Astrocyte of the cerebellum (primary cell): ENCODE measurements at regions not wholly inside any gene's neighbourhood (a gene's known extent, or its start where the extent isn't known, plus 50 kb on each side); places are given as distances from the start of the nearest gene placed in this dataset.

ENCODE experiments used
- DNase-seq: peaks from one replicate; pipeline ENCODE4 v3.0.0-alpha.2; 2011; ENCODE audit warnings: low read depth
- H3K4me3 ChIP-seq: 2 replicates; pipeline ENCODE4 v1.5.1; 2011; ENCODE audit warnings: mild to moderate bottlenecking, low read depth, low read length, moderate library complexity
- in situ Hi-C: cut with HindIII; loops from 2 replicates; pipeline ENCODE4 v1.10.0; 2017; ENCODE audit warnings: low sequenced_read_pairs
- TF ChIP-seq, protein P1 (sequence below): IDR thresholded peaks from 2 replicates; pipeline ENCODE4 v1.5.1; 2012; ENCODE audit warnings: low read length, low read depth, moderate library complexity, mild to moderate bottlenecking; ENCODE audit errors: missing control alignments

DNA sequence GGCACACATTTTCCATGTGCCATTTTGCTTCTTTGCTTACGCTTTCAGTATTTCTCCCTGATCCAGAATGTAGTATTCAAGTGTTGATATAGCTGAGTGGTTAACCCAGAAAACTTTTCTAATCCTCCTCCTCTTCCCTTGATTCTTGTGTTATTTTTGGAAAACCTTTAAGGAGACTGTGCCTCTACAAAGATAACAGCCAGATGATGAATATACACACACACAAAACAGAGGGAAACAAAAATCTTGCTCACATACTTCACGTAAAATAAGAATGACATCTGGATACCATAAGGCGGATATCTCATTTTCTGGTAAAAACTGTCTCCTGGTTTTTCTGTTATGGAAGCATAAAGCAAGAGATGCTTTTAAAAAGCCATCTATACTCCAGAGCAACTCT is 295.8 kb upstream of the THBS1 start:
- no peak for DNase-seq
- H3K4me3 ChIP-seq: no peak overlapping the region
- TF ChIP-seq, protein P1, sequence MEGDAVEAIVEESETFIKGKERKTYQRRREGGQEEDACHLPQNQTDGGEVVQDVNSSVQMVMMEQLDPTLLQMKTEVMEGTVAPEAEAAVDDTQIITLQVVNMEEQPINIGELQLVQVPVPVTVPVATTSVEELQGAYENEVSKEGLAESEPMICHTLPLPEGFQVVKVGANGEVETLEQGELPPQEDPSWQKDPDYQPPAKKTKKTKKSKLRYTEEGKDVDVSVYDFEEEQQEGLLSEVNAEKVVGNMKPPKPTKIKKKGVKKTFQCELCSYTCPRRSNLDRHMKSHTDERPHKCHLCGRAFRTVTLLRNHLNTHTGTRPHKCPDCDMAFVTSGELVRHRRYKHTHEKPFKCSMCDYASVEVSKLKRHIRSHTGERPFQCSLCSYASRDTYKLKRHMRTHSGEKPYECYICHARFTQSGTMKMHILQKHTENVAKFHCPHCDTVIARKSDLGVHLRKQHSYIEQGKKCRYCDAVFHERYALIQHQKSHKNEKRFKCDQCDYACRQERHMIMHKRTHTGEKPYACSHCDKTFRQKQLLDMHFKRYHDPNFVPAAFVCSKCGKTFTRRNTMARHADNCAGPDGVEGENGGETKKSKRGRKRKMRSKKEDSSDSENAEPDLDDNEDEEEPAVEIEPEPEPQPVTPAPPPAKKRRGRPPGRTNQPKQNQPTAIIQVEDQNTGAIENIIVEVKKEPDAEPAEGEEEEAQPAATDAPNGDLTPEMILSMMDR: no peak
- in situ Hi-C loops: no loop called here

DNA sequence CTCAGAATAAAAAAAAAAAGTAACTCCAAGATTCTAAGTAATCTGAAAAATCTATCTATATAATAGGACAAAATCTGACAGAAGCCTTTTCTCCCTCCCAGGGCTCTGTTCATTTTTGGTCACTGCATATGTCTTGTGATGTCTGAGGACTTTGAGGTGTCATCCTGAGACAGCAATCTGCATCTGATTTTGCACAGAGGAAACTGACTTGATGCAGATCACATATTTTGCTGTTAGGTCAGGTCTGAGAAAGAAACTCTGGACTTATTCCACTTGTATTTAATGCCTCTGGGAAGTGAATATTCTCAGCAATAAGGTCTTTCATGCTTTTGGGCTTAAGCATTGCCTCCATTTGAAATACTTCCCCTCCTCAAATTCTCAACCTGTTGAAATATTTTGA is 295.2 kb upstream of the THBS1 start:
- no peak overlapping the region for H3K4me3 ChIP-seq
- no peak for DNase-seq
- in situ Hi-C loops: no loop called here
- TF ChIP-seq, protein P1: no peak

DNA sequence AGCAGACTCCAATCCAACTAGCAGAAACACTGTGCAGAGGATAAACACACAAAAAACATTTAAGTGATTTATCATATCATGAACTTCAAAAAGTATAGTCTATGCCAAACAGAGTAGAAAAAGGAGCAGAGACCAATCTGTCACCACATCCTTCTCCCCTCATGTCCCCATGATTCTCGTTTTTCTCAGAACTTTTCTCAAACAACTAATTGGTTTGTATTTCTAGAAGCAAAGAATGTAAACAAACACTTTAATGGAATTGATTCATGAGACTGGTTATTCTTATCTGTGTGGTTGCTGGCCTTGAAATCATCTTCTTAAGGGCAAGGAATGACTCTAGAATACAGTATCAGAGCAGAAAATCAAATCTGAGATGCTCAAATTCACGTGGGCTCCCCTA is 294.2 kb upstream of the THBS1 start:
- TF ChIP-seq, protein P1: no peak
- DNase-seq: no peak
- no peak overlapping the region for H3K4me3 ChIP-seq
- in situ Hi-C loops: no loop called here

DNA sequence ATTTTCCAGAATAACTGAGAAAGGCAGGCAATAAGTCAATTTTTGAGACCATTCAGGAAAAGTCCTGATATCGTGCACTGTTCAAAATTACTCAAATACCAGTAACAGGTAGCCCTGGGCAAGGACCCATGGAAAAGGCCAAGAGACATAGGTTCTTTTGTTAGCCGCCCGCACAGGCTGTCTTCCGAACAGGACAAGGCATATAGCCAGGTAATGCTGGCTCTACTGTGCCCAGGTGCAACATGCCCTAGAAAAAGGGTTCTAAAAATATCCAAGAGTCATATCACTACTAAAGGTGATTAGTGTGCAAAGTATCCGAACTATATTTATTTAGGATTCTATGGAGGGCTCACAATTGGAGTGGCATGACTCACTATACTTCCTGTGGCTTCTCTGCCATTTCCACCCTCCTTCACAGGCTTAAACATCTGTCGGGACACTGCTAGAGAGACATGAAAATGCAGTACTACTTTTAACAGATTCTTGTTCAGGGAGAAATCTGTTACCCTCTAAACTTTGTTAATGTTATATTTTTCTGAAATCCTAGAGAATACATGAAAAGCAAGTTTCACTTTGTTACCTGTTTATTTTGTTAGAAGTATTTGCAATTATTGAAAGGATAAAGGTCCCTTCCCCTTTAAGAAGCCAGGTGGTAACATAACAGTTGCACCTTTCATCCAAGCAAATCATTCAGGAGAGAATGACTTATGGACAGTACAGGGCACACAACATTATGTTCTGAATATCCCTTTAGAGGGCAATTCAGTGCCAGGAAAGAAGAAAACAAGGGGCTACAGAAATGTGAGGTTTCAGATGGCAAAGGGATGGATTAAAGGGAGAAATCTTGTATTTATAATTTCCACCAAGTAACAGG is 293.3 kb upstream of the THBS1 start:
- DNase-seq: no peak

DNA sequence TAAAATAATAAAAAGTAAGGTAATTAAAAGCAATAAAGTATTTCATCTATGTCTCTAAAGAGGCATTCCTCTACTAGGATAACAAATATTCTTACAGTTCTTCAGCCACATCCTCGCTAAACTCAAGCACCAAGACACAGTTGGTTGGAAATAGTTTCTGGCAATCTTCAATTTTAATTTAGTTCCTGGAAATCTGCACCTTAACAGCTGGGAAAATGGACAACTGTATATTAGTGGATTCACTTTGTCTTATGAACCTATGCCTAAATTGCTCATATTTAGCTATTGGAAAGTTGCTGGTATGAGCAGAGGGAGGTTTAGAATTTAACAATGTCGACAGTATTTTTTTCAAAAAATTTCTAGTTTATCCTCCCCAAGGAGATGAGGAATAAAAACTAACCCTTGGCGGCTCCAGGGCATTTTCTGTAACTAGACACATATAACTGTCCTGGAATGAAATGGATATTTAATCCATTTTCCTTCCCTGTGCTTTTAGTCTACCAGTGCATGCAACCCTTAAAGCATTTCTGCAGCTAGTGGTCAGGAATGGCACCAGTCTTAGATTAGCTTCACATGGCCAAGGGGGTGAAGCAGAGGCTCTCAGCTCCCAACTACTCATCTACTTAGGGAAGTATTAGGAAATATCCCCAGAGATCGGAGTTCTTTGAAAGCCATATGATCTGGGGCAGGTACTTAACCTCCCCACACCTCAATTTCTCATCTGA is 290.0 kb upstream of the THBS1 start:
- DNase-seq: no peak
- TF ChIP-seq, protein P1: no peak
- H3K4me3 ChIP-seq: no peak overlapping the region
- in situ Hi-C loops: no loop called here

More for the DNA sequence above, 293.3 kb upstream of the THBS1 start:
- no peak overlapping the region for H3K4me3 ChIP-seq
- TF ChIP-seq, protein P1: no peak
- in situ Hi-C loops: no loop called here

DNA sequence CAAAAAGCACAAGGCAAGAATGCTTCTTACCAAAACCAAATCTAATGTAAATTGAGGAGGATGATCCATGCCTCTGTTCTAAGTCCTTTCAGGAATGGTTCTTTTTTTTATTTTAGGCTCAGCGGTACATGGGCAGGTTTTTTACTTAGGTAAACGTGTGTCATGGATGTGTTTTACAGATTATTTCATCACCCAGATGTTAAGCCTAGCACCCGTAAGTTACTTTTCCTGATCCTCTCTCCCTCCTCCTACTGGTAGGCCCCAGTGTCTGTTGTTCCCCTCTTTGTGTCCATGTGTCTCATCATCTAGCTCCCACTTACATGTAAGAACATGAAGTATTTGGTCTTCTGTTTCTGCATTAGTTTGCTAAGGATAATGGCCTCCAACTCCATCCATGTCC is 289.2 kb upstream of the THBS1 start:
- H3K4me3 ChIP-seq: no peak overlapping the region
- no peak for DNase-seq
- in situ Hi-C loops: no loop called here
- TF ChIP-seq, protein P1: no peak
